HK-2 (cell line): ENCODE measurements at regions not wholly inside any gene's neighbourhood (a gene's known extent, or its start where the extent isn't known, plus 50 kb on each side); places are given as distances from the start of the nearest gene placed in this dataset.

Experiments
- DNase-seq: peaks from one replicate; pipeline ENCODE4 v3.0.0-alpha.2; 2018; ENCODE audit not compliant: unreplicated experiment

GRCh38 chr12:90030726-90031125 is 322.1 kb upstream of the ATP2B1 start:
- no peak for DNase-seq

DNA sequence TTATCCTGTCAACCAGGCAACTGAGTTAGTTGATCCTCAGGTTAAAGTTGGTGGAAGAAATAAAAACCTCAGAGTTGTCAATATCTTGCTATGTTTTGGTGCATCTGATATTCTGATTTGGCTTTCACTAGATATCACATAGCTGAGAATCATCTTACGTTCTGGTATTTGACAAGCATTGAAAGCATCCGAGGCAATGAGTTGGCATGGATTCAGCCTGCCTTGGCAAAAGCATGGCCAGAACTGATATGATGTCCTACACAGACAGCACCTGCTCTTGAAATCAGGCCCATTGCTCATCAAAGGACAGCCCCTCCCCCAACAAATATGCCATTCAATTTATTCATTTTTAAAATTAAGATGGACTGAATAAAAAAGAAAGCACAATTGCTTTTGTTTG is 320.7 kb upstream of the ATP2B1 start:
- no peak for DNase-seq

DNA sequence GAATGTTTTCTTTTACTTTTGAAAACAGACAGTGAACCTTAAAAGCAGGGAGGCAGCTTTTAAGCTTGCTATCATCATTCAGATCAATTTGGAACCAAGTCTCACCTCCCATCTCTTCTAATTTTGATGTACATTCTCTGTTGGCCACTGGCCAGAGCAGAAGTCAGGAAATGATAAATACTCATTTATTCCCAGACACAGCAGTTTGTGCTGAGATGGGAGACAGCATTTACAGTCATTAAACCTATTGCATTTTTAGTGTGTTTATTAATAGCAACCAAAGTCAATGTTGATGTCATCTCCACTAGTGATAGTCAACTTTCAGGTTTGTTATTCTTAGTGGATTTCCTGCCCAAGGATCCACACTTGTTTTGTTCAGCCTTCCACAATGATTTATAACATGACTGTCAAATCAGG is 320.0 kb upstream of the ATP2B1 start:
- DNase-seq = no peak

GRCh38 chr12:90027889-90028634 is 319.4 kb upstream of the ATP2B1 start:
- DNase-seq = no peak

DNA sequence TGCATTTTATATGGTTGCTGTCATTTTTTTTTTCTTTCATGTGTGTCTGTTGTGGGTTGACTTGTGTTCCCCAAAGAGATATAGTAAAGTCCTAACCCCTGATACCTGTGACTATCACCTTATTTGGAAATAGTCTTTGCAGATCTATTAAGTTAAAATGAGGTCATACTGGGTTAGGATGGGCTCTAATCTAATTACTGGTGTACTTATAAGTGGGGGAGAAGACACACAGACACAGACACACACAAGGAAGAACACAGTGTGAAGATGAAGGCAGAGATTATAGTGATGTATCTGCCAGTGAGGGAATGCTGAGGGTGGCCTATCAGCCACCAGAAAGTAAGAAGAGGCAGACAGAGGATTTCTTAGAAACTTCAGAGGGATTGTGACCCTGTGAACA is 318.4 kb upstream of the ATP2B1 start:
- no peak for DNase-seq

DNA sequence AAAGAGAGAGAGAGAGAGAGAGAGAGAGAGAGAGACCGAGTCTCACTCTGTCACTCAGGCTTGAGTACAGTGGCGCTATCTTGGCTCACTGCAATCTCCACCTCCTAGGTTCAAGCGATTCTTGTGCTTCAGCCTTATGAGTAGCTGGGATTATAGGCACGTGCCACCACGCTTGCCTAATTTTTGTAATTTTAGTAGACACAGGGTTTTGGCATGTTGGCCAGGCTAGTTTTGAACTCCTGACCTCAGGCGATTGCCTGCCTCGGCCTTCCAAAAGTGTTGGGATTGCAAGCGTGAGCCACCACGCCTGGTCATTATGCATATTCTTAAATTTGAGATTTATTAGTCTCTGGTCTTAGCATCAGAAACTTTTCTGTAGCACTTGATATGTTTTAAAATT is 317.9 kb upstream of the ATP2B1 start:
- DNase-seq = no peak

DNA sequence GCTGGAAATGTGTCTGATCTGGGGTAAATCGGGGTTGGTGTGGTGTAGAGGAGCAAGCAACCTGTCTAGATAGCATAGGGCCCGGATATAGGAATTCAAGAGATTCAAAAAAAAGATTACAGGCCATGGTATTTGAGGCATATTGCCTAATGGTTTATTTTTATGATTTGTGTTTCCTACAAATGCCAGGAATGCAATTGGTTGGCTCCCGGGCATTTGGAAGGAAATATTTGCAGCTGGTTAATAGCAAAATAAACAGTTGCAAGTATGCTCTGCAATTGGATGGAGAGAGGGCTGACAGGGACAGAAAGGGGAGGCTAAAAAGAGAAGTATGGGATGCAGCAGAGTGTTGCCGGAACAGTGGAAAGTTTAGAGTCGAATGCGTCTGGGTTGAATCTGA is 315.6 kb upstream of the ATP2B1 start:
- no peak for DNase-seq

DNA sequence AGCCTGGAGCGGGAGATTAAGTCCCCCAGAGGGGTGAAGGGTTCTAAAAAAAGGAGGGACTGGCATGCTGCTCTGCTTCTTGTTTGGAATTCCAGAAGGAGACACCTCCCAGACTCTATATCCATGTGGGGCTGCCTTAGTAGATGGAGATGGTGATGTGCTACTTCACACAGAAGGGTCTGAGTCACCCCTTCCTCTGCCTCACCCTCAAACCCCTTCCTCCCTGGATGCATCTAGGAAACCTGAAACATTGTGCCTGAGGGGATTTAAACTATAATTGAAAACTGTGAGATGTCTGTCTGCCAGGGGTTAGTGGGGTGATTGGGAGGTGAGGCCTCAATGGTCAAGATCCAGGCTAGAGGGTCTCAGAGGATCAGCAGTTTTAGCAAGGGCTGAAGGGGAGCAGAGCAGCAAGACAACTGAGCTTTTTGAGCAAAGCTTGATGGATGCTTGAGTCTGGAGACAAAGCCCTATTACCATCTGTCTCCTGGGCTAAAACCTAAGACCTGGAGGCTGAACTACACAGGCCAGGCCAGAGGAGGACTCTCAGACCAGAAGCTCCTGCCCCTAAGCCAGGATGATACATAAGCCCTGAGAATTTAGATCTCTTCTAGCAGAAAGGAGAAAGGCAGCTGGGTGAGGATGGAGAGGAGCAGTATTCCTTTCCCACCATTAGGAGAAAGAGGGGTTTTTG is 314.7 kb upstream of the ATP2B1 start:
- DNase-seq = no peak

DNA sequence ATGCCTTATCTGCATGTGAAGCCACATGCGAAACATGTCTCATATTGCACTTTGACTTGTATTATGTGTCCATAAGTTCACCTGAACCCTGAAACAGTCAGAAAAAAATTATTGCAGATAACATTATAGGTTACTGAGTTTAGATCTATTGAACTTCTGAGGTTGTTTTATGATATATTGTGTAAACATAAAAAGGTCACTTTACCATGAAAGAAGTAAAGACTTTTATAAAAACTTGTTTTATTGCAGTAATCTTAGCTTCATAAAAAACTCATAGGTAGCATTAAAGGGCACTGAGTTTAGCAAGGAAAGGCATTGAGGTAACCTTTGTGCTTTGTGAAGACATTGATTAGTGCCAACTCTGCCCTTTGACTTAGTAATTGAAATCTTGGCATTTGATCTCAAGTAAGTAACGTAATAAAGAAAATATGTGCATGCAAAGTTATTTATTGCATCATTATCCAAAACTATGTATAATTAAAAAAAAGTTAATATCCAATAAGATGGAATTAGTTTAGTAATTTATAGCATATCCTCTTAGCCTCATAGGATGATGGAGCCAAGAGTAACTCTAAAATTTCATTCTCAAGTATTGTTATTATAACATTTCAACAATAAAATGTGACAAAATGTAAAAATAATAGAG is 313.3 kb upstream of the ATP2B1 start:
- DNase-seq = no peak

DNA sequence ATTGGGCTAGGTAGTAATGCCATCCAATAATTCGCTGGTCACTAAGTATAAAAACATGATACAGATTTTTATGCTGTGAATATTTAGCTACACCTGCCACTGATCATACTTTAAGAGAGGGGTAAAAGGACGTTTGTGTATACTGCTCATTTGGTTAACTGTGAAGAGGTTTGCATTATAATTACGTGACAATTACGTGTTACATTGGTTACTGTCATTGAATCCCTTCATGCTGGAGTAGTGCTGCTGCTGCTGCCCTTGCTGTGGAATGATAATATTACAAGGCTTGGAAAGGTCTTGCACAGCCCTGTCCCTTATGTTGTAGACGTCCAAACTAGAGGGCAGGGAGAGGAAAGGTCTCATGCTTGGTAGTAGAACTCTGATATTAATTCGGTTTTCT is 312.2 kb upstream of the ATP2B1 start:
- DNase-seq = no peak

- DNase-seq = no peak
Observed at GRCh38 chr12:90020436-90020835, 311.8 kb upstream of the ATP2B1 start.

DNA sequence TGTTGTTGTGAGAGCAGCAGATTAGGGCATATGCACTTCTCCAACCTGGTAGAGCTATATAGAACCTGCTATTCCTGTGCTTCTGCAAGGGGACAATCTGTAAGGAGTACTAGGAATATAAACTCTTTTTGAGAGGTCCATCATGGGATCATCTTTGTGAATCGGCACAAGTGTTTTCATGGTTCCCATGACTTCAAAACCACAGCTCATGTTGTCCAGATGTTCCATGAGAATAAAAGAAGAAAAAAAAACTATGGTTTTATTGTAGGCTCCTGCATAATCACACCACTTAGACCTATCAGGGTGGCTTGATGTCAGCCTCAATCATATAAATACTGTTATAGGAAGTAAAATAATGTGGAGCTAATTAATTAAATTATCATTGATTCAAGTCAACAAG is 311.4 kb upstream of the ATP2B1 start:
- DNase-seq = no peak

DNA sequence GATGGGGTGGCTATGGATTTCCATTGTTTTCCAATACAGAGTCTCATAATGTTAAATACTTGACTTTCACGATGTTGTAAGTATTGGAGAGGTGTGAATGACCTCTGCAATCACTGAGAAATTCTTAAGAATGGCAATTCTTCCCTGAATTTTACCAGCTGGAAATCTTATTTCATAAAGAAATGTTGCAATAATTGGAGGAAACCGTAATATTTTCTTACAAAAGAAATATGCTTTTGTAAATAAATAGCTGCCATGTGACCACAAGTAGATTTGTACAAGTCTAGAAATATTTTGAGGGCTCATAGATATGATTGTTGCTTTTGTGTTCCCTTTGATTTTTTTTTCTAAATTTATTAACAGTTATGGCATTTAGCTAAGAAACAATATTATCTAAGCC is 308.7 kb upstream of the ATP2B1 start:
- DNase-seq = no peak

GRCh38 chr12:90015228-90015627 is 306.6 kb upstream of the ATP2B1 start:
- no peak for DNase-seq

- no peak for DNase-seq
Observed at GRCh38 chr12:90013409-90013808, 304.8 kb upstream of the ATP2B1 start.

- no peak for DNase-seq
Observed at GRCh38 chr12:90010089-90010488, 301.5 kb upstream of the ATP2B1 start.

DNA sequence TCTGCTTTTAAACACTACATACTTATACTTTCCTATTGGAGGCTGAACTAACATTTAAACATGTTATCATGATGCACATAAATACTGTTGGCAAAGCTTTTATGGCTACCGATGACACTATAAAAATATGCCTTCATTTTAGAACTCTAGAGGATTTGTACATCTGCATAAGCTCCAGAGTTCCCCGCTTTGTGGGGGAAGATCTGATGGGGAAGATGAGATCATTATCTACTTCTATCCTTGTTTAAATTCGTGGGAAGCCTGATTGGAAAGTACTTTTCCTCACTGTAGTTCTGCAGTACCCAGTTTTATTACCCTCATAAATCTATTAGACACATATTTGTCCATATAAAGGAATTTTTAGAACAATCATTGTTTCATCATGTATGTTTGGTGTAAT is 299.6 kb upstream of the ATP2B1 start:
- no peak for DNase-seq

DNA sequence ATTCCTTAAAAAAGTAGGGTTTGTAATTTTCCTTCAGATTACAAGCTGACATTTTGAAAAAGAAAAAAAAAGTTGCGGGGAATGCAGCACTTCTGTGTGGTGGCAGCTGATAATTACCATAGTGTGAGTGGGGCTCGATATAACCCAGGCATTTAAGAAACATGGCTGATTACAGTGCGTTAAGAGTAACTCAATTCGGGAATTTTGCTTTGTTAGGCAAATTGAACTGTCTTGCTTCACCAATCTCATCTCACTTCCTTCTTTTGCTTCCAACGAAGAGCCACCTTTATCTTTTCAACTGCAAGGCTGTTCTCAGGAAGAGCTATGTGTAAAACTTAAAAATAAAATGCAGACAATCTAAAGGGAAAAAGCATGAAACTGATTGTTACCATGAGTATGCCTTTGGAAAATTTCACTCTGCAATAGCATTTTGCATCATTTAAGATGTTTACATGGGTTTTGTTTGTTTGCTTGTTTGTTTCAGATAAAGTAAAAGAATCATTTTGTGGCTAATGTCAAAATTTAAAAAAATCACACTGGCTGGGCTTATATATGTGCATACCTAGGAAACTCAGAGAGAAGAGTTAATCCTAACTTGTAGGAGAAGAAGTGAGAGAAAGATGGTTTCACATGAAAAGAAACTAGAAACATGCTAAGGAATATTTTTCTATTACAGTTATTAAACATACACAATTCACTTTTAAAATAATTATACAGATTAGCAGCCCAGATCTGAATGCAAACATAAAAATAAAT is 295.9 kb upstream of the ATP2B1 start:
- DNase-seq = no peak

- DNase-seq = no peak
Observed at GRCh38 chr12:90003688-90004087, 295.1 kb upstream of the ATP2B1 start.

DNA sequence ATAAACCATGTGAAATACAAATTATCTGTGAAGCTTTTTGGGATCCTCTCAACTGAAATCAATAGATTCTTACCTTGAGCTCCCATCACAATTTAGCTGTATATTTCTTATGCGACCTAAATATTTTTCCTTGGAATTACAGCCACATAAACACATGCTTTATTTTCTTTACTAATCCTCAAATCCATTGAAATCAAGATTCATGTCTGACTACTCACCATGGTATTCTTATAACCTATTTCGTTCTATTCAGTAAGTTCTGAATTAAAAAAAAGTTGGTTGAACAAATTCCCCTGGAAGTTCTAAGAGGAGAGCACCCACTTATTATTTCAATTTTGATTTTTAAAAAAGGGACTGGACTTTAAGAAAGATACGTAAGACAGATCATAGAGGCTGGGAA is 292.1 kb upstream of the ATP2B1 start:
- no peak for DNase-seq

DNA sequence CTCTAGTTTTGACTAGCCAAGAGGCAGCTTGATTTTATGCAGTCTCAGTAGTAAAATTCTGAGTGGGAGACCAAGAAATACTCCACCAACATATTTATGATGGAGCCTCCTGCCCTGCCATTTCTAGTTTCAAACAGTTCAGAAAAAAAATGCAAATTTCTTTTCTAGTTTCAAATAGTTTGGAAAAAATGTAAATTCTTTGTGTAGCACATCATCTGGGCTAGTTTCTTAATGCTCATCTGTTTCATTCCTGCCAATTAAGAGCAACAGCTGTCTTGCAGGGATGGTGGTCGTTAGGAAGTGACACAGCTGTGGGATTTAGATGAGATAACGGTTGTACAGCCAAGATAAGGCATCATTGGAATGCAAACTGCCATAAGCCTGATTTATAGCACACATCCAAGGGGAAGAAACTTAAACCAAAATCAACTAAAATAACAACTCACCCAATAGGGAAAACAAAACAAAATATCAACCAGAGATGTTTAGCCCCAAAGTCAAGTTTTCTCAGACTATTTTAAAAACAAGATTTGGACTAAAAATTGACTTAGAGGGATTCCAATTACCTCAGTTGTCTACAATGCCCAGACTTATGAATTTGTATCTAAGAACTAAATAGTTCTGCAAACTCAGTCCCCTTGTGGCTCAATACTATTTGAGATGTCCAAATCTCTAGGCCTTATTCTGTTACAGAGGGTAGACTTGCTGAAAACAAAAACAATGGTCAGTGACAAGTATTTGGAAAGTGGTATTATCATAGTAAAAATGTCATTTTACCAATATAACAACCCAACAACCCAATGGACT is 291.3 kb upstream of the ATP2B1 start:
- DNase-seq = no peak

DNA sequence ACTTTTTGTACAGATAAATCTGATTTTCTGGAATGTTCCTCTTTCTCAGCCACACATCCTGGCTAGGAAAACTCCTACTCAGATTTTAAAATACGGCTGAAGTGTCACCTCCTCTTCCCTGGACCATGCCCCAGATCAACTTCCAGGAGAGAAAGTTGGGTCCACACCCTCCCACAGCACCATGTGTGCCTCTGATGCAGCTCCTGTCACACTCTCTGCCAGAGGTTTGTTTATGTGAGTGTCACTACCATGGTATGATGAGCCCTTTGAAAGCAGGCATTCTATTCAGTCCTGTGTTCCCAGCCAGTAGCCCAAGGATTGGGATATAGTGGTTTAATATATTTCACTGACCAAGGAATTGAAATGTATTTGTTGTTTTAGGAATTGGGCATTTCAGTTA is 287.2 kb upstream of the ATP2B1 start:
- no peak for DNase-seq
